Endothelial cell of hepatic sinusoid (primary cell): ENCODE measurements at regions not wholly inside any gene's neighbourhood (a gene's known extent, or its start where the extent isn't known, plus 50 kb on each side); places are given as distances from the start of the nearest gene placed in this dataset.
"Not testable (repeated sequence)": the region's sequence is repeated elsewhere in the genome, so short reads cannot be mapped to it uniquely, and the experiment has no call there.

ENCODE experiments used
- in situ Hi-C: cut with HindIII; loops from 2 replicates; pipeline ENCODE4 v1.10.0; 2017; ENCODE audit warnings: low sequenced_read_pairs

GRCh38 chr18:70936160-70936559 is 647.3 kb downstream of the SOCS6 start:
- in situ Hi-C loops = no loop called here

GRCh38 chr18:70931942-70932814 is 643.3 kb downstream of the SOCS6 start:
- in situ Hi-C loops = no loop called here

- in situ Hi-C loops = no loop called here
Measured at GRCh38 chr18:70920840-70921374, 632.1 kb downstream of the SOCS6 start.

GRCh38 chr18:70907673-70908072 is 618.8 kb downstream of the SOCS6 start:
- in situ Hi-C loops = no loop called here

- in situ Hi-C loops = no loop called here
Measured at GRCh38 chr18:70892381-70892780, 603.5 kb downstream of the SOCS6 start.

GRCh38 chr18:70870292-70870691 is 581.4 kb downstream of the SOCS6 start:
- in situ Hi-C loops = no loop called here

GRCh38 chr18:70848329-70848728 is 559.5 kb downstream of the SOCS6 start:
- in situ Hi-C loops = no loop called here

- in situ Hi-C loops = no loop called here
Measured at GRCh38 chr18:70840649-70841048, 551.8 kb downstream of the SOCS6 start.

- in situ Hi-C loops = no loop called here
Measured at GRCh38 chr18:70827632-70828031, 538.8 kb downstream of the SOCS6 start.

- in situ Hi-C loops = no loop called here
Measured at GRCh38 chr18:70826571-70826970, 537.7 kb downstream of the SOCS6 start.

- in situ Hi-C loops = no loop called here
Measured at GRCh38 chr18:70822691-70823090, 533.8 kb downstream of the SOCS6 start.

GRCh38 chr18:70822117-70822516 is 533.3 kb downstream of the SOCS6 start:
- in situ Hi-C loops = no loop called here

- in situ Hi-C loops = no loop called here
Measured at GRCh38 chr18:70808481-70809056, 519.7 kb downstream of the SOCS6 start.

GRCh38 chr18:70781860-70782453 is 493.1 kb downstream of the SOCS6 start:
- in situ Hi-C loops = no loop called here

GRCh38 chr18:70766254-70766653 is 477.4 kb downstream of the SOCS6 start:
- in situ Hi-C loops = not testable (repeated sequence)

GRCh38 chr18:70762812-70763211 is 474.0 kb downstream of the SOCS6 start:
- in situ Hi-C loops = no loop called here

- in situ Hi-C loops = no loop called here
Measured at GRCh38 chr18:70758780-70759179, 469.9 kb downstream of the SOCS6 start.

- in situ Hi-C loops = no loop called here
Measured at GRCh38 chr18:70754486-70754885, 465.6 kb downstream of the SOCS6 start.

- in situ Hi-C loops = no loop called here
Measured at GRCh38 chr18:70732916-70733315, 444.1 kb downstream of the SOCS6 start.

GRCh38 chr18:70732188-70732587 is 443.3 kb downstream of the SOCS6 start:
- in situ Hi-C loops = no loop called here

- in situ Hi-C loops = no loop called here
Measured at GRCh38 chr18:70720607-70721006, 431.8 kb downstream of the SOCS6 start.

GRCh38 chr18:70709720-70710119 is 420.9 kb downstream of the SOCS6 start:
- in situ Hi-C loops = no loop called here
